HepG2 (cell line): ENCODE measurements at regions not wholly inside any gene's neighbourhood (a gene's known extent, or its start where the extent isn't known, plus 50 kb on each side); places are given as distances from the start of the nearest gene placed in this dataset.

Experiments
- ETV5 ChIP-seq: IDR thresholded peaks from 2 replicates; pipeline ENCODE4 v1.6.1; 2018; ENCODE audit warnings: missing biosample characterization, missing genetic modification reagents, inconsistent platforms, borderline replicate concordance
- IKZF4 ChIP-seq: sonication (generic); formaldehyde crosslinking; IDR thresholded peaks from 2 replicates; pipeline ENCODE4 v1.5.1; 2020; ENCODE audit warnings: borderline replicate concordance, mild to moderate bottlenecking, low read depth, missing genetic modification reagents; ENCODE audit errors: not compliant biosample characterization
- SAP130 ChIP-seq: IDR thresholded peaks from 2 replicates; pipeline ENCODE4 v1.6.1; 2016; ENCODE audit warnings: low read depth
- TEAD3 ChIP-seq: optimal IDR thresholded peaks from 2 replicates; pipeline ENCODE3; 2016; ENCODE audit warnings: borderline replicate concordance
- ZNF749 ChIP-seq: sonication (generic); formaldehyde crosslinking; IDR thresholded peaks from 2 replicates; pipeline ENCODE4 v1.8.0; 2022; ENCODE audit warnings: mild to moderate bottlenecking, missing genetic modification reagents, moderate library complexity, borderline replicate concordance
- TF ChIP-seq, protein P1 (sequence below): sonication (generic); formaldehyde crosslinking; IDR thresholded peaks from 2 replicates; pipeline ENCODE4 v1.8.0; 2022; ENCODE audit warnings: mild to moderate bottlenecking, missing genetic modification reagents; ENCODE audit not compliant: insufficient replicate concordance
- TF ChIP-seq, protein P2 (sequence below): sonication (generic); formaldehyde crosslinking; IDR thresholded peaks from 2 replicates; pipeline ENCODE4 v1.4.0; 2020; ENCODE audit warnings: missing genetic modification reagents
- TF ChIP-seq, protein P3 (sequence below): sonication (generic); formaldehyde crosslinking; IDR thresholded peaks from 2 replicates; pipeline ENCODE4 v1.4.0; 2020; ENCODE audit warnings: missing genetic modification reagents, borderline replicate concordance

DNA sequence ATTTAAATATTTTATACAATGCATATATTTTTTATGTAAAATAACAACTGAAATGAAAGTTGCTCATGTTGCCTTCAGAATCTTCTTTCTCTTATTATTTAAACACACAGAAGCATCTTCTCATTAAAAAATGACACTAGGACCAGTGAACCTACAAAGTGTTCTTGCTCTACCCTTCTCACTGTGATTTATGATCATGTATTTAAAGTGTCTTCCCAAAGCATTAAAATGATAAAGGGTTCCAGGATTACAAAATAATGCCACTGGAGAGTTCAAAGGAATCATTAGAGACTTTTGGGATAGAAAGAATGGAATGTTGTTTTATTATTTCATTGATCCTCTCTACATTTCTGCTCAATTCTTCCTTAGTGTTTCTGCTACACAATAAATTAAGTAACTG lies 643.6 kb upstream of the SLITRK1 start (continued):
- TF ChIP-seq, protein P1, sequence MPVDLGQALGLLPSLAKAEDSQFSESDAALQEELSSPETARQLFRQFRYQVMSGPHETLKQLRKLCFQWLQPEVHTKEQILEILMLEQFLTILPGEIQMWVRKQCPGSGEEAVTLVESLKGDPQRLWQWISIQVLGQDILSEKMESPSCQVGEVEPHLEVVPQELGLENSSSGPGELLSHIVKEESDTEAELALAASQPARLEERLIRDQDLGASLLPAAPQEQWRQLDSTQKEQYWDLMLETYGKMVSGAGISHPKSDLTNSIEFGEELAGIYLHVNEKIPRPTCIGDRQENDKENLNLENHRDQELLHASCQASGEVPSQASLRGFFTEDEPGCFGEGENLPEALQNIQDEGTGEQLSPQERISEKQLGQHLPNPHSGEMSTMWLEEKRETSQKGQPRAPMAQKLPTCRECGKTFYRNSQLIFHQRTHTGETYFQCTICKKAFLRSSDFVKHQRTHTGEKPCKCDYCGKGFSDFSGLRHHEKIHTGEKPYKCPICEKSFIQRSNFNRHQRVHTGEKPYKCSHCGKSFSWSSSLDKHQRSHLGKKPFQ: no peak
- TF ChIP-seq TEAD3 (CRISPR knock-in tag) (no peak), ZNF749 (no peak), IKZF4 (CRISPR knock-in tag) (no peak), SAP130 (CRISPR knock-in tag) (no peak), ETV5 (no peak)
- TF ChIP-seq, protein P2, sequence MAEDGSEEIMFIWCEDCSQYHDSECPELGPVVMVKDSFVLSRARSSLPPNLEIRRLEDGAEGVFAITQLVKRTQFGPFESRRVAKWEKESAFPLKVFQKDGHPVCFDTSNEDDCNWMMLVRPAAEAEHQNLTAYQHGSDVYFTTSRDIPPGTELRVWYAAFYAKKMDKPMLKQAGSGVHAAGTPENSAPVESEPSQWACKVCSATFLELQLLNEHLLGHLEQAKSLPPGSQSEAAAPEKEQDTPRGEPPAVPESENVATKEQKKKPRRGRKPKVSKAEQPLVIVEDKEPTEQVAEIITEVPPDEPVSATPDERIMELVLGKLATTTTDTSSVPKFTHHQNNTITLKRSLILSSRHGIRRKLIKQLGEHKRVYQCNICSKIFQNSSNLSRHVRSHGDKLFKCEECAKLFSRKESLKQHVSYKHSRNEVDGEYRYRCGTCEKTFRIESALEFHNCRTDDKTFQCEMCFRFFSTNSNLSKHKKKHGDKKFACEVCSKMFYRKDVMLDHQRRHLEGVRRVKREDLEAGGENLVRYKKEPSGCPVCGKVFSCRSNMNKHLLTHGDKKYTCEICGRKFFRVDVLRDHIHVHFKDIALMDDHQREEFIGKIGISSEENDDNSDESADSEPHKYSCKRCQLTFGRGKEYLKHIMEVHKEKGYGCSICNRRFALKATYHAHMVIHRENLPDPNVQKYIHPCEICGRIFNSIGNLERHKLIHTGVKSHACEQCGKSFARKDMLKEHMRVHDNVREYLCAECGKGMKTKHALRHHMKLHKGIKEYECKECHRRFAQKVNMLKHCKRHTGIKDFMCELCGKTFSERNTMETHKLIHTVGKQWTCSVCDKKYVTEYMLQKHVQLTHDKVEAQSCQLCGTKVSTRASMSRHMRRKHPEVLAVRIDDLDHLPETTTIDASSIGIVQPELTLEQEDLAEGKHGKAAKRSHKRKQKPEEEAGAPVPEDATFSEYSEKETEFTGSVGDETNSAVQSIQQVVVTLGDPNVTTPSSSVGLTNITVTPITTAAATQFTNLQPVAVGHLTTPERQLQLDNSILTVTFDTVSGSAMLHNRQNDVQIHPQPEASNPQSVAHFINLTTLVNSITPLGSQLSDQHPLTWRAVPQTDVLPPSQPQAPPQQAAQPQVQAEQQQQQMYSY: no peak
- TF ChIP-seq, protein P3, sequence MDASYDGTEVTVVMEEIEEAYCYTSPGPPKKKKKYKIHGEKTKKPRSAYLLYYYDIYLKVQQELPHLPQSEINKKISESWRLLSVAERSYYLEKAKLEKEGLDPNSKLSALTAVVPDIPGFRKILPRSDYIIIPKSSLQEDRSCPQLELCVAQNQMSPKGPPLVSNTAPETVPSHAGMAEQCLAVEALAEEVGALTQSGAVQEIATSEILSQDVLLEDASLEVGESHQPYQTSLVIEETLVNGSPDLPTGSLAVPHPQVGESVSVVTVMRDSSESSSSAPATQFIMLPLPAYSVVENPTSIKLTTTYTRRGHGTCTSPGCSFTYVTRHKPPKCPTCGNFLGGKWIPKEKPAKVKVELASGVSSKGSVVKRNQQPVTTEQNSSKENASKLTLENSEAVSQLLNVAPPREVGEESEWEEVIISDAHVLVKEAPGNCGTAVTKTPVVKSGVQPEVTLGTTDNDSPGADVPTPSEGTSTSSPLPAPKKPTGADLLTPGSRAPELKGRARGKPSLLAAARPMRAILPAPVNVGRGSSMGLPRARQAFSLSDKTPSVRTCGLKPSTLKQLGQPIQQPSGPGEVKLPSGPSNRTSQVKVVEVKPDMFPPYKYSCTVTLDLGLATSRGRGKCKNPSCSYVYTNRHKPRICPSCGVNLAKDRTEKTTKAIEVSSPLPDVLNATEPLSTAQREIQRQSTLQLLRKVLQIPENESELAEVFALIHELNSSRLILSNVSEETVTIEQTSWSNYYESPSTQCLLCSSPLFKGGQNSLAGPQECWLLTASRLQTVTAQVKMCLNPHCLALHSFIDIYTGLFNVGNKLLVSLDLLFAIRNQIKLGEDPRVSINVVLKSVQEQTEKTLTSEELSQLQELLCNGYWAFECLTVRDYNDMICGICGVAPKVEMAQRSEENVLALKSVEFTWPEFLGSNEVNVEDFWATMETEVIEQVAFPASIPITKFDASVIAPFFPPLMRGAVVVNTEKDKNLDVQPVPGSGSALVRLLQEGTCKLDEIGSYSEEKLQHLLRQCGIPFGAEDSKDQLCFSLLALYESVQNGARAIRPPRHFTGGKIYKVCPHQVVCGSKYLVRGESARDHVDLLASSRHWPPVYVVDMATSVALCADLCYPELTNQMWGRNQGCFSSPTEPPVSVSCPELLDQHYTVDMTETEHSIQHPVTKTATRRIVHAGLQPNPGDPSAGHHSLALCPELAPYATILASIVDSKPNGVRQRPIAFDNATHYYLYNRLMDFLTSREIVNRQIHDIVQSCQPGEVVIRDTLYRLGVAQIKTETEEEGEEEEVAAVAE (CRISPR knock-in tag): no peak
- TF ChIP-seq, all 625 proteins: peak for 0
